Vagina (tissue), 2 donors: ENCODE measurements at regions not wholly inside any gene's neighbourhood (a gene's known extent, or its start where the extent isn't known, plus 50 kb on each side); places are given as distances from the start of the nearest gene placed in this dataset.

ENCODE experiments used
- DNase-seq, 2 donors: peaks; one replicate each; pipeline ENCODE4 v3.0.0-alpha.2; 2017; ENCODE audit errors: extremely low spot score in 2 of 2
- H3K27ac ChIP-seq: fragments of 200-600 bp; sonication (generic); one replicate; pipeline ENCODE4 v1.5.1; 2019
- H3K27me3 ChIP-seq: fragments of 200-600 bp; sonication (generic); one replicate; pipeline ENCODE4 v1.5.1; 2019
- H3K36me3 ChIP-seq, 2 donors: fragments of 200-600 bp; sonication (generic); one replicate each; pipeline ENCODE4 v1.5.1; 2017 to 2019
- H3K4me1 ChIP-seq: fragments of 200-600 bp; sonication (generic); one replicate; pipeline ENCODE4 v1.5.1; 2019
- H3K4me3 ChIP-seq, 2 donors: fragments of 200-600 bp; sonication (generic); 1 replicate in 1 of 2; 2 replicates in 1 of 2; pipeline ENCODE4 v1.5.1; 2016 to 2019
- H3K9me3 ChIP-seq: fragments of 200-600 bp; sonication (generic); one replicate; pipeline ENCODE4 v1.5.1; 2019
- POLR2A ChIP-seq, 2 donors: fragments of 450-650 bp; IDR thresholded peaks; one replicate each; pipeline ENCODE4 v1.6.1; 2017; ENCODE audit warnings: antibody characterized with exemption in 2 of 2, mild to moderate bottlenecking in 2 of 2, moderate library complexity in 2 of 2
- POLR2AphosphoS5 ChIP-seq, 2 donors: sonication (generic); formaldehyde crosslinking; IDR thresholded peaks; one replicate each; pipeline ENCODE4 v1.9.0; 2017; ENCODE audit warnings: antibody characterized with exemption in 2 of 2, mild to moderate bottlenecking in 2 of 2, low read depth in 1 of 2; ENCODE audit not compliant: insufficient read depth in 1 of 2
- intact Hi-C: fragments of 100-400 bp; cut with DNase I; formaldehyde crosslinking; loops from one replicate; pipeline ENCODE4 v1.15.1; 2023
- TF ChIP-seq, protein P1 (sequence below), 3 experiments: fragments of 450-650 bp in 2 of 3; fragments of 200-600 bp in 1 of 3; sonication (generic) in 1 of 3; IDR thresholded peaks; one replicate each; pipeline ENCODE4 v1.5.1; 2017 to 2019; ENCODE audit warnings: antibody characterized with exemption in 3 of 3, mild to moderate bottlenecking in 2 of 3, moderate library complexity in 2 of 3

DNA sequence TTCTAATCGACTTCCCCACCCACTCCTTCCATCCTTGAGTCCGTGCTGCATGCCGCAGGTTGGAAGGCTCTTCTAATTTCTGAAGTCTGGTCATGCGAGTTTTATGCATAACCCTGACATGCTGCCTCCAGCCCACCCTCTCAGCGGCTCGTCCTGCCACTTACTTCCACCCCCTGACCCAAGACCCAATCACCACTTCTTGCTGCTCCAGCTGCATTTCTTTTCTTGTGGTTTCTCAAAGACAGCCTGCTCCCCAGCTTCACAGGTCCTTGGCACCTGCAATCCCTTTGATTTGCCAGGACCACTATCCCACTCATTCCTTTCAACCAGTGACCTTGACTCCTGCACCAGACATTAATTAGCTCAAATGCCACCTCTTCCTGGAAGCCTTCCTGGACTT lies 486.7 kb downstream of the VRK1 start:
- Histone ChIP-seq H3K27ac (no peak overlapping the region), H3K4me1 (no peaks in the 10 kb centered on the region), H3K27me3 (no peaks in the 10 kb centered on the region), H3K9me3 (no peaks in the 10 kb centered on the region), H3K4me3 (no peak overlapping the region), H3K36me3 (no peaks in the 10 kb centered on the region)
- TF ChIP-seq POLR2AphosphoS5 (IDR thresholded peaks at IDR 0.05; ENCODE audit: insufficient read depth in 1 of 2, low read depth in 1 of 2) (no peak), POLR2A (IDR thresholded peaks at IDR 0.05) (no peak)
- TF ChIP-seq, protein P1, sequence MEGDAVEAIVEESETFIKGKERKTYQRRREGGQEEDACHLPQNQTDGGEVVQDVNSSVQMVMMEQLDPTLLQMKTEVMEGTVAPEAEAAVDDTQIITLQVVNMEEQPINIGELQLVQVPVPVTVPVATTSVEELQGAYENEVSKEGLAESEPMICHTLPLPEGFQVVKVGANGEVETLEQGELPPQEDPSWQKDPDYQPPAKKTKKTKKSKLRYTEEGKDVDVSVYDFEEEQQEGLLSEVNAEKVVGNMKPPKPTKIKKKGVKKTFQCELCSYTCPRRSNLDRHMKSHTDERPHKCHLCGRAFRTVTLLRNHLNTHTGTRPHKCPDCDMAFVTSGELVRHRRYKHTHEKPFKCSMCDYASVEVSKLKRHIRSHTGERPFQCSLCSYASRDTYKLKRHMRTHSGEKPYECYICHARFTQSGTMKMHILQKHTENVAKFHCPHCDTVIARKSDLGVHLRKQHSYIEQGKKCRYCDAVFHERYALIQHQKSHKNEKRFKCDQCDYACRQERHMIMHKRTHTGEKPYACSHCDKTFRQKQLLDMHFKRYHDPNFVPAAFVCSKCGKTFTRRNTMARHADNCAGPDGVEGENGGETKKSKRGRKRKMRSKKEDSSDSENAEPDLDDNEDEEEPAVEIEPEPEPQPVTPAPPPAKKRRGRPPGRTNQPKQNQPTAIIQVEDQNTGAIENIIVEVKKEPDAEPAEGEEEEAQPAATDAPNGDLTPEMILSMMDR (IDR thresholded peaks at IDR 0.05), result no peak
- DNase-seq, result no peak
- intact Hi-C loops, result no loop called here

DNA sequence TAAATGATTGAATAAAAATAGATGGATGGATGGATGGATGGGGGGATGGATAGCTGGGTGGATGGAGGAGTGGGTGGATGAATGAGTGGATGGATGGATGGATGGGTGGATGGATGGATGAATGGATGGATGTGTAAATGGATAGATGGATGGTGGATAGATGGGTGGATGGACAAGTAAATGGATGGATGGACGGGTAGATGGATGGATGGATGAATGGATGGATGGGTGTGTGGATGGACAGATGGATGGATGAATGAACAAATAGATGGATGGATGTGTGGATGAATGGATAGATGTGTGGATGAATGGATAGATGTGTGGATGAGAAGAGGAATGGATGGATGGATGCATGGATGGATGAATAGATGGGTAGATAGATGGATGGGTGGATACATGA lies 490.8 kb downstream of the VRK1 start:
- Histone ChIP-seq H3K36me3 (no peaks in the 10 kb centered on the region), H3K4me3 (no peak overlapping the region), H3K27ac (no peak overlapping the region), H3K9me3 (no peaks in the 10 kb centered on the region), H3K27me3 (no peaks in the 10 kb centered on the region), H3K4me1 (no peaks in the 10 kb centered on the region)
- no peak for TF ChIP-seq POLR2AphosphoS5 (IDR thresholded peaks at IDR 0.05; ENCODE audit: insufficient read depth in 1 of 2, low read depth in 1 of 2)
- TF ChIP-seq POLR2A (IDR thresholded peaks at IDR 0.05), result no peak
- TF ChIP-seq, protein P1 (IDR thresholded peaks at IDR 0.05), result no peak
- no peak for DNase-seq
- intact Hi-C loops, result no loop called here

GRCh38 chr14:97290065-97290464 lies 492.9 kb downstream of the VRK1 start:
- Histone ChIP-seq H3K9me3 (no peaks in the 10 kb centered on the region), H3K4me3 (no peak overlapping the region), H3K4me1 (no peaks in the 10 kb centered on the region), H3K36me3 (no peaks in the 10 kb centered on the region), H3K27me3 (no peaks in the 10 kb centered on the region), H3K27ac (no peak overlapping the region)
- peak in 1 of 2 donors; percentile 34 for DNase-seq
- TF ChIP-seq POLR2A (IDR thresholded peaks at IDR 0.05) (no peak), POLR2AphosphoS5 (IDR thresholded peaks at IDR 0.05; ENCODE audit: insufficient read depth in 1 of 2, low read depth in 1 of 2) (no peak)
- intact Hi-C loops, result no loop called here

GRCh38 chr14:97290977-97291376 lies 493.8 kb downstream of the VRK1 start:
- TF ChIP-seq POLR2A (IDR thresholded peaks at IDR 0.05), result no peak
- TF ChIP-seq POLR2AphosphoS5 (IDR thresholded peaks at IDR 0.05; ENCODE audit: insufficient read depth in 1 of 2, low read depth in 1 of 2), result no peak
- TF ChIP-seq, protein P1 (IDR thresholded peaks at IDR 0.05), result no peak
- no peaks in the 10 kb centered on the region for H3K27me3 ChIP-seq
- no peaks in the 10 kb centered on the region for H3K4me1 ChIP-seq
- H3K36me3 ChIP-seq, result no peaks in the 10 kb centered on the region
- H3K27ac ChIP-seq, result no peak overlapping the region
- intact Hi-C loops, result no loop called here
- no peaks in the 10 kb centered on the region for H3K9me3 ChIP-seq
- no peak for DNase-seq
- H3K4me3 ChIP-seq, result no peak overlapping the region

DNA sequence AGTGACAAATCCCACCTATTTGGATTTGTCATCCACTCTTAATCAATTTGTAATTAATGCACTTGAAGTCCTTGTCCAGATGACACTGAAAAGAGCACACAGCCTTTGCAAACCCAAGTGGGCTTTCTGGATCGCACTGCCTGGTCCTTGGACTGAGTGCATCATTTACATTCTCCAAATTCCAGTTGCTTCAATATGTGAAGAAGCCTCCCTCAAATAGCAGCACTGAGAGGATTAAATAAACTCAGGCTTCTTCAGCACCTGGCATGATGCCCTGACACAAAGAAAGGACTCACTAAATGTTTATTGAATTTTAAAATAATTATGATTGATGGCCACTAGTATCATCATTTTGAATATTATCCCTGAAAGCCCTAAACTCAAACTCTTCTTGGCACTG lies 496.5 kb downstream of the VRK1 start:
- H3K36me3 ChIP-seq, result no peaks in the 10 kb centered on the region
- TF ChIP-seq POLR2A (IDR thresholded peaks at IDR 0.05) (no peak), POLR2AphosphoS5 (IDR thresholded peaks at IDR 0.05; ENCODE audit: insufficient read depth in 1 of 2, low read depth in 1 of 2) (no peak)
- TF ChIP-seq, protein P1 (IDR thresholded peaks at IDR 0.05), result no peak
- H3K4me1 ChIP-seq, result no peaks in the 10 kb centered on the region
- intact Hi-C loops, result no loop called here
- H3K27ac ChIP-seq, result no peak overlapping the region
- H3K27me3 ChIP-seq, result no peaks in the 10 kb centered on the region
- H3K9me3 ChIP-seq, result no peaks in the 10 kb centered on the region
- DNase-seq, result no peak
- no peak overlapping the region for H3K4me3 ChIP-seq
